Activated naive CD4-positive, alpha-beta T cell treated with anti-CD3 and anti-CD28 coated beads for 36 hours (primary cell): ENCODE measurements at regions not wholly inside any gene's neighbourhood (a gene's known extent, or its start where the extent isn't known, plus 50 kb on each side); places are given as distances from the start of the nearest gene placed in this dataset.

Source experiments
- CTCF ChIA-PET: fragments of 350-600 bp; sonication (Branson Sonifier 250); formaldehyde crosslinking; loops from one replicate; lab custom pipeline; 2021; ENCODE audit warnings: antibody characterized with exemption; lab: Charles Lee
- DNase-seq: peaks from one replicate; pipeline ENCODE4 v3.0.0-alpha.2; 2020
- H3K27ac Mint-ChIP-seq: one replicate; pipeline ENCODE4 v1.8.0; 2021; ENCODE audit warnings: mild to moderate bottlenecking, mixed read lengths
- H3K27me3 Mint-ChIP-seq: one replicate; pipeline ENCODE4 v1.8.0; 2021; ENCODE audit warnings: low read depth, mixed read lengths
- H3K36me3 Mint-ChIP-seq: one replicate; pipeline ENCODE4 v1.8.0; 2021; ENCODE audit warnings: low read depth, mixed read lengths
- H3K4me1 Mint-ChIP-seq: one replicate; pipeline ENCODE4 v1.8.0; 2021; ENCODE audit warnings: low read depth, mixed read lengths
- H3K4me3 Mint-ChIP-seq: one replicate; pipeline ENCODE4 v1.8.0; 2021; ENCODE audit warnings: mild to moderate bottlenecking, moderate library complexity, mixed read lengths
- H3K9me3 Mint-ChIP-seq: one replicate; pipeline ENCODE4 v1.8.0; 2021; ENCODE audit warnings: mixed read lengths
- intact Hi-C: fragments of 100-400 bp; cut with micrococcal nuclease; formaldehyde crosslinking; loops from one replicate; pipeline ENCODE4 v1.15.1; 2023

DNA sequence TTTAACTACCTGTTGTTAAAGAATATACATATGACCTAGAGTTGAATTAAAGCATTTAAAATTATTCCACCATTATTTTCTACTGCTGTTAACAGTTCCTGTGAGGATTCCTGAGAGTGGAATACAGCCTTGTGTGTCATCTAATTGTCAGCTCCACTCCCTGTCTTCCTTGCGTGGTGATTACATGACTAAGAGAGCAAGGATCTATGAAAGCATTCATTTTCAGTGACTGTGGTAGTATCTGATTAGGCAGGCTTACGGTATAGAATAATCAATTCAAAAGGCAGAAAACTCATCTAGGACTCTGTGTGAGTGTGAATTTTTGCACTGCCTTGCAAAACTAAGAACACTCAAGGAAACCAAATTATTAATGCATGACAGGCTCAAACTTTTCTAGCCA, 577.8 kb downstream of the SH3BGRL start:
- Mint-ChIP-seq H3K4me1 (no peaks in the 10 kb centered on the region), H3K4me3 (no peak overlapping the region), H3K36me3 (no peaks in the 10 kb centered on the region), H3K9me3 (peaks cover under 1% of the 10 kb centered on the region), H3K27me3 (no peaks in the 10 kb centered on the region), H3K27ac (no peak overlapping the region)
- intact Hi-C loops, result no loop called here
- no peak for DNase-seq
- CTCF ChIA-PET, result no interaction called here

DNA sequence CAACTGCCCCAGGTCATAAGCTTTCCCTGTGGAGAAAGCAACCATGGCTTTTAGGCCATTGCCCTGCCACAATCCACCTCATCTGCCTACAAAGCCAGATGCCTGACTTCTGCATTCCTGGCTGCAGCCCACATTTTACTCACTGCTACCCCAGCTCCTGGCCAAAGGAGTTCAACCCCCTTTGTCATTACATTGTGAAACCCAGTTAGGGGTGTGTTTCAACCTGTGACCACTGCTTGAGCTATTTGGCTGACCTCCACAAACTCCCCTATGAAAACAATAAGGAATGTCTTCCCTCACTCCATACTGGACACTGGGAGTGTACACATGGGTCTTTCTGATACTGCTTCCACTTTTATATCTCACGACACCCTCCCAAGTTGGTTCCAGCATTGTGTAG, 589.2 kb downstream of the SH3BGRL start:
- H3K9me3 Mint-ChIP-seq, result peaks cover 3% of the 10 kb centered on the region
- H3K36me3 Mint-ChIP-seq, result no peaks in the 10 kb centered on the region
- DNase-seq, result no peak
- intact Hi-C loops, result no loop called here
- CTCF ChIA-PET, result no interaction called here
- no peak overlapping the region for H3K4me3 Mint-ChIP-seq
- H3K27me3 Mint-ChIP-seq, result no peaks in the 10 kb centered on the region
- H3K4me1 Mint-ChIP-seq, result no peaks in the 10 kb centered on the region
- no peak overlapping the region for H3K27ac Mint-ChIP-seq
